CD4-positive, alpha-beta T cell (primary cell): ENCODE measurements at regions not wholly inside any gene's neighbourhood (a gene's known extent, or its start where the extent isn't known, plus 50 kb on each side); places are given as distances from the start of the nearest gene placed in this dataset.

Experiments
- ATAC-seq: fragments of 200-7000 bp; cut with Tn5 transposase; one replicate; pipeline ENCODE4 v1.10.0; 2022; ENCODE audit warnings: mild to moderate bottlenecking; ENCODE audit not compliant: poor library complexity
- CTCF ChIA-PET: fragments of 350-600 bp; sonication (Branson Sonifier 250); formaldehyde crosslinking; loops from one replicate; lab custom pipeline; 2021; ENCODE audit warnings: antibody characterized with exemption, inconsistent platforms; lab: Charles Lee
- POLR2A ChIA-PET: fragments of 350-600 bp; sonication (Branson Sonifier 250); formaldehyde crosslinking; loops from one replicate; lab custom pipeline; 2021; ENCODE audit warnings: antibody characterized with exemption, inconsistent platforms; lab: Charles Lee
- DNase-seq, 14 experiments: peaks; one replicate each; pipeline ENCODE4 v3.0.0-alpha.2; 2013 to 2020; ENCODE audit warnings: mixed read lengths in 2 of 14
- H3K27ac ChIP-seq, 2 donors: one replicate each; pipeline versions ENCODE4 v1.5.1 to v1.7.0; 2013; ENCODE audit warnings: low read length in 2 of 2, low read depth in 1 of 2, mild to moderate bottlenecking in 1 of 2
- H3K27me3 ChIP-seq, 2 experiments: 1 replicate in 1 of 2; 2 replicates in 1 of 2; pipeline versions ENCODE4 v1.6.1 to v1.7.0; 2013; ENCODE audit warnings: low read length in 2 of 2, control low read depth in 1 of 2, mild to moderate bottlenecking in 1 of 2, moderate library complexity in 1 of 2; ENCODE audit not compliant: insufficient read depth in 2 of 2, control insufficient read depth in 1 of 2
- H3K36me3 ChIP-seq: one replicate; pipeline ENCODE4 v1.6.1; 2013; ENCODE audit warnings: low read length, control low read depth; ENCODE audit not compliant: insufficient read depth
- H3K4me1 ChIP-seq: one replicate; pipeline ENCODE4 v1.6.1; 2013; ENCODE audit warnings: low read length, control low read depth; ENCODE audit not compliant: insufficient read depth
- H3K4me3 ChIP-seq: one replicate; pipeline ENCODE4 v1.5.1; 2013; ENCODE audit warnings: mild to moderate bottlenecking, low read length, moderate library complexity
- H3K9me3 ChIP-seq, 2 experiments: 1 replicate in 1 of 2; 2 replicates in 1 of 2; pipeline versions ENCODE4 v1.6.1 to v1.7.0; 2013; ENCODE audit warnings: low read length in 2 of 2, mild to moderate bottlenecking in 2 of 2, control low read depth in 1 of 2, moderate library complexity in 1 of 2; ENCODE audit not compliant: control insufficient read depth in 1 of 2, insufficient read depth in 1 of 2
- H3K27ac Mint-ChIP-seq: one replicate; pipeline ENCODE4 v1.8.0; 2020; ENCODE audit warnings: mixed read lengths
- H3K27me3 Mint-ChIP-seq: one replicate; pipeline ENCODE4 v1.8.0; 2021; ENCODE audit warnings: mixed read lengths
- H3K36me3 Mint-ChIP-seq: one replicate; pipeline ENCODE4 v1.8.0; 2021; ENCODE audit warnings: low read depth, mixed read lengths
- H3K4me1 Mint-ChIP-seq: one replicate; pipeline ENCODE4 v1.8.0; 2021; ENCODE audit warnings: low read depth, mixed read lengths
- H3K4me3 Mint-ChIP-seq: one replicate; pipeline ENCODE4 v1.8.0; 2020; ENCODE audit warnings: mild to moderate bottlenecking, mixed read lengths
- H3K9me3 Mint-ChIP-seq: one replicate; pipeline ENCODE4 v1.8.0; 2020; ENCODE audit warnings: mixed read lengths
- intact Hi-C, 2 experiments: fragments of 100-400 bp; cut with DNase I in 1 of 2; cut with micrococcal nuclease in 1 of 2; formaldehyde crosslinking; loops; one replicate each; pipeline versions ENCODE4 v1.15.1 to v1.9.0; 2023 to 2025; cut with DNase I, micrococcal nuclease
- TF ChIP-seq, protein P1 (sequence below): fragments of 200-600 bp; IDR thresholded peaks from one replicate; pipeline ENCODE4 v1.8.0; 2022; ENCODE audit warnings: antibody characterized with exemption, mild to moderate bottlenecking

DNA sequence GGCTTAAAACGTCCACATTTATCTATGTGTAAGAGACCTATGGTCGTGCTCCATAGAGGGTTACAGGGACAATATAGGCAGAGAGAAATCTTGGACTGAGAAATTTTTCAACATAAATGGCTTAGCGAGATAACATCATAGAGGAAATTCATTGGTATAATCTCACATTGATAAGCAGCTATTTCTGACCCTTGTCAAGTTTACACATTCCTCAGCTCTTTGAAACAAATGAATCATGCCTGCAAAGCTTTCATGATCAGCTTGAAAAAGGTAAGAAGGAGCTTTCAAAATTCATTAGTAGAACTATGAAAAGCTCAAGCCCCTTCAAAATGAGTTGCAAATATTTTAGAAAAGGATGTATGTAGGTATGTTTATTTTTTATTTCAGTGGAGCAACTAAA is 478.8 kb downstream of the NEBL start:
- Mint-ChIP-seq H3K27ac (no peak overlapping the region), H3K36me3 (no peaks in the 10 kb centered on the region), H3K4me1 (no peaks in the 10 kb centered on the region), H3K27me3 (no peaks in the 10 kb centered on the region), H3K9me3 (peaks cover 11% of the 10 kb centered on the region), H3K4me3 (no peak overlapping the region)
- H3K9me3 ChIP-seq, result peaks cover 0 to 7% of the 10 kb centered on the region in 2 experiments
- H3K4me3 ChIP-seq, result no peak overlapping the region
- no peaks in the 10 kb centered on the region for H3K4me1 ChIP-seq
- ChIA-PET POLR2A (no interaction called here), CTCF (no interaction called here)
- no peak for ATAC-seq
- no peaks in the 10 kb centered on the region for H3K36me3 ChIP-seq
- no peak for DNase-seq
- TF ChIP-seq, protein P1, sequence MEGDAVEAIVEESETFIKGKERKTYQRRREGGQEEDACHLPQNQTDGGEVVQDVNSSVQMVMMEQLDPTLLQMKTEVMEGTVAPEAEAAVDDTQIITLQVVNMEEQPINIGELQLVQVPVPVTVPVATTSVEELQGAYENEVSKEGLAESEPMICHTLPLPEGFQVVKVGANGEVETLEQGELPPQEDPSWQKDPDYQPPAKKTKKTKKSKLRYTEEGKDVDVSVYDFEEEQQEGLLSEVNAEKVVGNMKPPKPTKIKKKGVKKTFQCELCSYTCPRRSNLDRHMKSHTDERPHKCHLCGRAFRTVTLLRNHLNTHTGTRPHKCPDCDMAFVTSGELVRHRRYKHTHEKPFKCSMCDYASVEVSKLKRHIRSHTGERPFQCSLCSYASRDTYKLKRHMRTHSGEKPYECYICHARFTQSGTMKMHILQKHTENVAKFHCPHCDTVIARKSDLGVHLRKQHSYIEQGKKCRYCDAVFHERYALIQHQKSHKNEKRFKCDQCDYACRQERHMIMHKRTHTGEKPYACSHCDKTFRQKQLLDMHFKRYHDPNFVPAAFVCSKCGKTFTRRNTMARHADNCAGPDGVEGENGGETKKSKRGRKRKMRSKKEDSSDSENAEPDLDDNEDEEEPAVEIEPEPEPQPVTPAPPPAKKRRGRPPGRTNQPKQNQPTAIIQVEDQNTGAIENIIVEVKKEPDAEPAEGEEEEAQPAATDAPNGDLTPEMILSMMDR, result no peak
- intact Hi-C loops, result no loop called here
- H3K27me3 ChIP-seq, result no peaks in the 10 kb centered on the region
- H3K27ac ChIP-seq, result no peak overlapping the region

DNA sequence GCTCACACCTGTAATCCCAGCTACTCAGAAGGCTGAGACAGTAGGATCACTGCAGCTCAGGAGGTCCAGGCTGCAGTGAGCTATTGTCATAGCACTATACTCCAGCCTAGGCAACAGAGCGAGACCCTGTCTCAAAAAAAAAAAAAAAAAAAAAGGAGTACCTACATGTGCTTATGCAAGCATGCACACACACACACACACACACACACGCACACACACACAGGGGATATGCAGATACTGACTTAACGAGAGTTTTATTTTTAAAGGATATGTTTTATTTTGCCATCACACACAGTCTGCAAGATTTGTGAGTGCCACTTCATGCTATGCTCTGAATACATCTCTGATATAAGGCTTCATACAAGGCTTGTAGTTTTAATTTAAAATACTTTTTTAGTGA is 479.3 kb downstream of the NEBL start:
- CTCF ChIA-PET, result no interaction called here
- intact Hi-C loops, result no loop called here
- H3K4me1 ChIP-seq, result no peaks in the 10 kb centered on the region
- H3K27ac Mint-ChIP-seq, result no peak overlapping the region
- no peak overlapping the region for H3K4me3 ChIP-seq
- H3K36me3 ChIP-seq, result no peaks in the 10 kb centered on the region
- TF ChIP-seq, protein P1, result no peak
- no peaks in the 10 kb centered on the region for H3K27me3 Mint-ChIP-seq
- no peaks in the 10 kb centered on the region for H3K27me3 ChIP-seq
- DNase-seq, result no peak
- H3K4me1 Mint-ChIP-seq, result no peaks in the 10 kb centered on the region
- peaks cover 11% of the 10 kb centered on the region for H3K9me3 Mint-ChIP-seq
- no peaks in the 10 kb centered on the region for H3K36me3 Mint-ChIP-seq
- ATAC-seq, result no peak
- no peak overlapping the region for H3K27ac ChIP-seq
- H3K4me3 Mint-ChIP-seq, result no peak overlapping the region
- POLR2A ChIA-PET, result no interaction called here
- peaks cover 0 to 5% of the 10 kb centered on the region in 2 experiments for H3K9me3 ChIP-seq

DNA sequence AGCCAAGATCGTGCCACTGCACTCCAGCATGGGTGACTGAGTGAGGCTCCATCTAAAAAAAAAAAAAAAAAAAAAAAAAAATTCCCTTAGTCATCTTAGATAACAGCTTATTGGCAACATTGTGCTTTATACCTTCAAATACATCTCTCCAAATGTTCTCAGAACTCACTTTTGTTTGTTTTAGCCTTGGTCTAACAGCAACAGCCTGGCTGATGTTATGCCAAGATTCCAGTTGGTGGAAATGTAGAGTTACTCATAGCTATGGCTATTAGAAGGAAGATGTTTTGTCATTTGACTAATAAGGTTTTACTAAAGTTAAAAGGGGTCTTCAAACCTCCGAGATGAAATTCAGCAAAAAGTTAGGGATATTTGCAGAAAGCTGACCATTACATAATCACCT is 481.4 kb downstream of the NEBL start:
- Mint-ChIP-seq H3K27ac (no peak overlapping the region), H3K27me3 (no peaks in the 10 kb centered on the region)
- CTCF ChIA-PET, result no interaction called here

More for the DNA sequence above, 481.4 kb downstream of the NEBL start:
- intact Hi-C loops, result no loop called here
- Histone ChIP-seq H3K9me3 (peaks cover 0 to 5% of the 10 kb centered on the region in 2 experiments), H3K36me3 (no peaks in the 10 kb centered on the region), H3K4me3 (no peak overlapping the region), H3K27ac (no peak overlapping the region), H3K27me3 (no peaks in the 10 kb centered on the region), H3K4me1 (no peaks in the 10 kb centered on the region)
- H3K4me3 Mint-ChIP-seq, result no peak overlapping the region
- POLR2A ChIA-PET, result no interaction called here
- H3K4me1 Mint-ChIP-seq, result no peaks in the 10 kb centered on the region
- peaks cover 6% of the 10 kb centered on the region for H3K9me3 Mint-ChIP-seq
- DNase-seq (no peak), ATAC-seq (no peak)
- TF ChIP-seq, protein P1, result no peak
- no peaks in the 10 kb centered on the region for H3K36me3 Mint-ChIP-seq
